ENCODE measurements at regions not wholly inside any gene's neighbourhood (a gene's known extent, or its start where the extent isn't known, plus 50 kb on each side); places are given as distances from the start of the nearest gene placed in this dataset.

DNA sequence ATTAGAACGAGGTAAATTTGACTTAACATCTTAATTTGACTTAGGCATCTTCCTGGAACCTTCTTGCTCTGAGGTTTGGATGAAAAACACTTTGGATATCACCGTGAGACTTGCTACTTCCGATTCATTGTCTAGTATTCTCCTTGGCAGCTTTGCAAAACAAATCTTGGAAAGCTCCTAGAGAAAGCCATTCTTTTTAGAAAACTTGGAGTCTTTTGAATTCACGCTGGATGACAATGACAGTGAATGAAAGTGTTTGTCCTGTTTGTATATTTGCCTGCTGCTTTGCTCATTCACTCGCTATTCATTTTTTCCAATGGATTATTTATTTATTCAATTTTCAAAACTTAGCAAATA, 222.1 kb upstream of the HMGA2 start:
- no peak overlapping the region for H3K4me3 ChIP-seq (ENCODE audit: low read depth, low read length)
- no peak for DNase-seq (ENCODE audit: low read depth, low spot score)
- in situ Hi-C loops (cut with HindIII; ENCODE audit: low sequenced_read_pairs): no loop called here
- TF ChIP-seq, protein P1, sequence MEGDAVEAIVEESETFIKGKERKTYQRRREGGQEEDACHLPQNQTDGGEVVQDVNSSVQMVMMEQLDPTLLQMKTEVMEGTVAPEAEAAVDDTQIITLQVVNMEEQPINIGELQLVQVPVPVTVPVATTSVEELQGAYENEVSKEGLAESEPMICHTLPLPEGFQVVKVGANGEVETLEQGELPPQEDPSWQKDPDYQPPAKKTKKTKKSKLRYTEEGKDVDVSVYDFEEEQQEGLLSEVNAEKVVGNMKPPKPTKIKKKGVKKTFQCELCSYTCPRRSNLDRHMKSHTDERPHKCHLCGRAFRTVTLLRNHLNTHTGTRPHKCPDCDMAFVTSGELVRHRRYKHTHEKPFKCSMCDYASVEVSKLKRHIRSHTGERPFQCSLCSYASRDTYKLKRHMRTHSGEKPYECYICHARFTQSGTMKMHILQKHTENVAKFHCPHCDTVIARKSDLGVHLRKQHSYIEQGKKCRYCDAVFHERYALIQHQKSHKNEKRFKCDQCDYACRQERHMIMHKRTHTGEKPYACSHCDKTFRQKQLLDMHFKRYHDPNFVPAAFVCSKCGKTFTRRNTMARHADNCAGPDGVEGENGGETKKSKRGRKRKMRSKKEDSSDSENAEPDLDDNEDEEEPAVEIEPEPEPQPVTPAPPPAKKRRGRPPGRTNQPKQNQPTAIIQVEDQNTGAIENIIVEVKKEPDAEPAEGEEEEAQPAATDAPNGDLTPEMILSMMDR (IDR thresholded peaks at IDR 0.05; ENCODE audit: low read depth, low read length): no peak

GRCh38 chr12:65602610-65603295, 221.5 kb upstream of the HMGA2 start:
- peak; percentile 97 for DNase-seq (ENCODE audit: low read depth, low spot score)
- in situ Hi-C loops (cut with HindIII; ENCODE audit: low sequenced_read_pairs): no loop called here
- TF ChIP-seq, protein P1 (IDR thresholded peaks at IDR 0.05; ENCODE audit: low read depth, low read length): peak; percentile 76
- H3K4me3 ChIP-seq (ENCODE audit: low read depth, low read length): peak overlapping the region; percentile 52

- in situ Hi-C loops (cut with HindIII; ENCODE audit: low sequenced_read_pairs): no loop called here
- peak overlapping the region; percentile 52 for H3K4me3 ChIP-seq (ENCODE audit: low read depth, low read length)
- DNase-seq (ENCODE audit: low read depth, low spot score): peak; percentile 95
- TF ChIP-seq, protein P1 (IDR thresholded peaks at IDR 0.05; ENCODE audit: low read depth, low read length): no peak
Measured at GRCh38 chr12:65603438-65604351, 220.6 kb upstream of the HMGA2 start.

- TF ChIP-seq, protein P1 (IDR thresholded peaks at IDR 0.05; ENCODE audit: low read depth, low read length): no peak
- in situ Hi-C loops (cut with HindIII; ENCODE audit: low sequenced_read_pairs): no loop called here
- no peak overlapping the region for H3K4me3 ChIP-seq (ENCODE audit: low read depth, low read length)
- peak; percentile 57 for DNase-seq (ENCODE audit: low read depth, low spot score)
Measured at GRCh38 chr12:65605019-65605418, 219.3 kb upstream of the HMGA2 start.

DNA sequence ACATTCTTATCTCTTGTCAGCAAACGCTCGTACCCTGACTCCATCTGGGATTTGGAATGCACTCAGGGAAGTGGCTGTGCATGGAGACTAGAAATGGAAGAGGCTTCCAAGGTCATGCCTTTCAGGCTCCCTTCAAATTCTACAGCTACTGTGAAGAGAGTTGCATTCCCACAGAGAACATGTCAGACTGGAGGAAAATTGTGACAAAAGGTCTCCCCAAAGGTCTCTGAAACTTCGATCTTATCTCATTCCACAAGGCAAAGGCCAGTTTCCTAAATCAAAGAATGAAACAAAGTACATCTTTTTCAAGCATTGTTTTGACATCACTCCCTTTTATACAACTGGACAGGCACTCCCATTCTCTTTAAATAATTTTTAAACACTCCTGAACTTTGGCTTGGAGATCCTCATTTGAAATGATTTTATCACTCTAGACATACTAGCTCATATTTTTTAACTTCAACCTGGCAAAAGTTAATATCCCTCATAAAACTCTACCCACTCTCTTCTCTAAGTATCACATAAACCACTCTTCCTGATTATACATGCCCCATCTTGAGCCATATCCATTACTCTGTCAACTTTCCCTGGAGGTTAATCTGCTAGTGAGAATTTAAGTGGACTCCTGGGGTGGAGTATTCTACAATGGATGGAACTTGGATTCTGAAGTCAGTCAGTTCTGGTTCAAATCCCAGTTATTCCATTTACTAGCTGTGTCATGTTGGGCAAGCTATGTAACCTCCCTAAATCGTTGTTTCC, 218.1 kb upstream of the HMGA2 start:
- TF ChIP-seq, protein P1 (IDR thresholded peaks at IDR 0.05; ENCODE audit: low read depth, low read length): no peak
- no peak overlapping the region for H3K4me3 ChIP-seq (ENCODE audit: low read depth, low read length)
- no peak for DNase-seq (ENCODE audit: low read depth, low spot score)
- in situ Hi-C loops (cut with HindIII; ENCODE audit: low sequenced_read_pairs): no loop called here

DNA sequence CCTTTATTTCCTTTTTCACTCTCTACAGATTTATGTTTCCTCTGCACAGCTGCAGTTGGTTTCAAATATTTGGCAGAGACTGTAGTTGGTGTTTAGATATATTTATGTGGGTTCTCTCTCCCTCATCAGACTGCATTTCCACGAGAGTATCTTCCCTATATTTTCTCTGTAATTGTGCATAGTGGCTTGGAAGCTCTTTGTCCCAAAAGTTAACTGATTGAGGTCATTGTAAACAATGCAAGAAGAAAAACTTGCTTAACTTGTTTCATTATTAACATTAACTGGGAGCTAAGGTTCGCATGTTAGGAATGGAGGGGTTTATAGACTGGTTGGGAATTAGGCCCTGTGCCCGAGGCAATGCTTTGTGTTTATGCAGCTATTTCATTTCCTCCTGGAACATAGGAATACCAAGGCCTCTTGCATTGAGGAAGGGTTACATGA, 216.9 kb upstream of the HMGA2 start:
- peak; percentile 32 for DNase-seq (ENCODE audit: low read depth, low spot score)
- in situ Hi-C loops (cut with HindIII; ENCODE audit: low sequenced_read_pairs): no loop called here
- TF ChIP-seq, protein P1 (IDR thresholded peaks at IDR 0.05; ENCODE audit: low read depth, low read length): no peak
- no peak overlapping the region for H3K4me3 ChIP-seq (ENCODE audit: low read depth, low read length)
